HG02571 (cell line): ENCODE measurements at regions not wholly inside any gene's neighbourhood (a gene's known extent, or its start where the extent isn't known, plus 50 kb on each side); places are given as distances from the start of the nearest gene placed in this dataset.

Source experiments
- ATAC-seq: cut with Tn5 transposase; IDR thresholded peaks from one replicate; pipeline ENCODE4 v1.9.1; 2021; ENCODE audit warnings: mild to moderate bottlenecking, moderate library complexity; ENCODE audit not compliant: unreplicated experiment

DNA sequence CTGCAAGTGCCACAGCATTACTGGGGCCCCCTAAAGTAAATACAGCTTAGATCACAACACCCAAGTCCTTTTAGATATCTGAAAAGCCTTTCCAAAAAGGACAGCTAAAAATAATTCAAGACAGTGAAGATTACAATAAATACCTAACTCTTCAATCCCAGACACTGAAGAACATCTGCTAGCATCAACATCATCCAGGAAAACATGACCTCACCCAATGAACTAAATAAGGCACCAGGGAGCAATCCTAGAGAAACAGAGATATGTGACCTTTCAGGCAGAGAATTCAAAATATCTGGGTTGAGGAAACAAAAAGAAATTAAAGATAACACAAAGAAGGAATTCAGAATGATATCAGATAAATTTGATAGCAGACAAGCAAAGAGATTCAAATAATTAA lies 71.7 kb upstream of the TTC14 start:
- no peak for ATAC-seq

DNA sequence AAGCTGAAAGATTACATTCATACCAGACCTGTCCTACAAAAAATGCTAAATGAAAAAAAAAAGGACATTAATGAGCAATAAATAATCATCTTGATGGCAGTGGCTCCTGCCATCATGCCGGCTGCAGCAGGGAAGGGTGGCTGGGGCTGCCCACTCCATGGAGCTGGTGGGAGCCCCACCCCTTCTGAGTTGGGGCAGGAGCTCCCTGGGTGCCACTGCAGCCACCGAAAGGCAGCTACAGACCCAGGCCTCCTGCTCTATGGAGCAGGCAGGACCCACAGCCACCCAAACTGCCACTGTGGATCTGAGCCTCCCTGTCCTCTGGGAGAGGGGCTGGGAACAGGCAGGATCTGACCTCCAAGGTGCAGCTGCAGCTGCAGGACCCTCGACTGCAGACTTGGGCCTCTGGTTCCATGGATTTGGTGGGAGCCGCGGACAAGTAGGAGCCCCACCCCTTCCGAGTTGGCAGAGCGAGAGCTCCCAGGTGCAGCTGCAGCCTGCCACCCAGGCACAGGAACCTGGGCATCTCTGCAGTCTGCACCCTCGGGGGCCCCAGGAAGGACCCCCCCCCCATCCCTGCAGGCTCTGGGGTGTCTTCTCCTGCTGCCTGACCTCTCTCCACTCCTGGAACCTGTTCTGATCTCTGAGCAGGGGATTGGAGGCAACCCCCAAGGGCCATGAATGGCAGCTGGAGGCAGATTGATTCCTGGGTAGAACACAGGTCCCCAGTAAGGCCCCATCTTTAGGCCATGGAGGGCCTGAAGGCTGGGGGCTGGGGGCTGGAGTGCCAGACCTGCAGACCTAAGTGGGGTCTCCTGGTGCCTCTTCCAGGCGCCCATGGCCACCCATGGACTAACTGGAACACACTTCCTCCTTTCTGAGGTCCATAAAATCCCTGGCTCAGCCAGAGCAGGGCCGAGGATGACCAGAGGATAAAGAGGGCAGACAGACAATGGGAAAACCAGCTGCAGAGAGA lies 70.4 kb upstream of the TTC14 start:
- ATAC-seq, result no peak

DNA sequence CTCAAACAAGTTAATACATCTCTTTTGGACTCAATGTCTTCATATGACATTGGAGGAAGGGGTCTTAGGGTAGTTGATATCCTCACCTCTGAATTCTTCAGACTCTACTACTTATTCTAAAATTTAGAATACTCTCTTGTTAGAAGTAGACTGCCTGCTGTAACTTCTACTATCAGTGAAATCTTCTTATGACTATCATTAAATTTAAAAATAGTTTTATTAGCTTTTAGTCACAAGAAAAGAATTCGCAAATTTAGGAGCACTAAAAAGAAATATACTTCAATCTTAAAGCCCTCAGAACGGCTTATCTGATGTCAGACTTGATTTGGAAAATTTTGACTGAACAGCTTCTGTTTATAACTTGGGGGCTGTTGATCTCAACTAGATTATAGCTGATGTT lies 67.1 kb upstream of the TTC14 start:
- ATAC-seq, result no peak

DNA sequence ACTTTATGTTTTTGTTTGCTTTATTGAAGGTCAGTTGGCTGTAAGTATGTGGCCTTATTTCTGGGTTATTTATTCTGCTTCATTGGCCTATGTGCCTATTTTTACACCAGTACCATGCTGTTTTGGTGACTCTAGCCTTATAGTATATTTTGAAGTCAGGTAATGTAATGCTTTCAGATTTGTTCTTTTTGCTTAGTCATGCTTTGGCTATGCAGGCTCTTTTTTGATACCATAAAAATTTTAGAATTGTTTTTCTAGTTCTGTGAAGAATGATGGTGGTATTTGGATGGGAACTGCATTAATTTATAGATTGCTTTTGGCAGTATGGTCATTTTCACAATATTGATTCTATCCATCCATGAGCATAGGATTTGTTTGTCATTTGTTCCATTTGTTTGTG lies 63.5 kb upstream of the TTC14 start:
- no peak for ATAC-seq

DNA sequence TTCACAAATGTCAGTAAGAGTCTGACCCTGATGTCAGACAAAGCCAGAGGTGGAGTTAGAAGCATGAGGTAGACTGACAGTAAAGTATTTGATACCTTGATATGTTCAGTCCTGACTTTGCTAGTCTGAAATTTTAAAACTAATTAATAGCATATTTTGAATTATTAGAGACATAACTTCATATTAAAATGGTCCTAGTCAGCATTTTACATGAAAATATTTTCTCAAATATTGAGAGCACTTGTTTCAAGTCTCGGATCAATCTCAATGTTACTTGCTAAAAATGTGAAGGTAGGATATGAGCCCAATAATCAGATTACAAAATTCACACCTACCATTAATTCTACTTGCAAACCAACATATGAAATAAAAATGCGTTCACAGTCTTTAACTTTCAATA lies 58.1 kb upstream of the TTC14 start:
- no peak for ATAC-seq

DNA sequence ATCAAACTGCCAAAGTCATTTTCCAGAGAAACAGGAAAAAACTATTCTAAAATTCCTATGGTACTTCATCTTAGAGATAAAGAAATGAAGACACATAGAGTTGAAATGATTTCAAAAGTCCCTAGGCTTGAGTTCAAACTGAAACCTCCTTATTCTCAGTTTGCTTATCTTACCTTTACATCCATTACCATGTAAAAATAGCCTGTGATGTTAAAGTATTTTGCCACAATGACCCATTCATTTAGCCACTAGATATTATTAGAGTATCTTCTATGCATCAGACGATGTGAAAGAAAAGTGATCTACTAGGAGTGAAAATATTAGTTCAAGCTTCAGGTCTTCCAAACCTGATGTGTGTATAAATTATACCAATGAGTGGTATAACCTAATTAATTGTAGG lies 55.1 kb upstream of the TTC14 start:
- no peak for ATAC-seq

DNA sequence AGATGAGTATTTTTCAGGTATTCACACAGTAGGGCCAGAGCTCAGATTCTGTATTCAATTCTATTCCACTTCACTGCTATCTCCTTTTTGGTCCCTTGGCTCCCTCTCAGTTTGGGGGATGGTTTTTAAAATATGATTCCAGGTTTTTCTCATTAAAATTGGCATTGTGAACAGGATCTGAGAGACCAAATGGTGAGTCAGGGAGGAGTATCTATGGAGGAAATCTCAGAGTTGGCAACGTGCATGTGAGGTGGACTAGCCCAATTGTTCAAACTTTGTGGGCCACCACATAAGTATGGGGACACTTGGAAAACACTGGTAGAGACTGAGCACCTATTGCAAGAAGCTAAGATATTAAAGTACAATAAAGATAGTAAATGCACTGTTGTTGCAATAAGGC lies 53.9 kb upstream of the TTC14 start:
- no peak for ATAC-seq
